ENCODE measurements at regions not wholly inside any gene's neighbourhood (a gene's known extent, or its start where the extent isn't known, plus 50 kb on each side); places are given as distances from the start of the nearest gene placed in this dataset.

DNA sequence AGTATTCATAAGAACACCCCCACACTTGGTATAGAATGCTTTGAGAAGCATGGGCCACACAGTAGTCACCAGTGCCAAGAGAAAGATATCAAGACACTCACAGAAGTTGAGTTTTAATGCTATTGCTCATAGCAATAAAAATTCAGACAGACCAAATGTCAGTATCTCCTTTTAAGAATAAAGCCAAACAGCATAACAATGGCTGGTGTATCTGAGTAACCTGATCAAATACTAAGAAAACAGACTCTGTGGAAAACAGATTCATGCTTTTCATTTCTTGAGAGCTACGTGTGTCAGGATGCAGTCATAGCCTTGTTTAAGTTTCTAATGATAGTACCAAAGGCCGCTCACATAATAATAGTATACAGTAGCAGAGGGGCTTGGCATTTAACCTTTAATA lies 778.5 kb downstream of the MECOM start:
- Mint-ChIP-seq H3K9me3 (no peaks in the 10 kb centered on the region), H3K27me3 (ENCODE audit: low read depth) (no peaks in the 10 kb centered on the region), H3K4me1 (peaks cover 16% of the 10 kb centered on the region), H3K36me3 (no peaks in the 10 kb centered on the region), H3K27ac (no peak overlapping the region; the same call in 1 of the 2 replicates), H3K4me3 (no peak overlapping the region)
- no peak for DNase-seq (ENCODE audit: low spot score)
- TF ChIP-seq, protein P1, sequence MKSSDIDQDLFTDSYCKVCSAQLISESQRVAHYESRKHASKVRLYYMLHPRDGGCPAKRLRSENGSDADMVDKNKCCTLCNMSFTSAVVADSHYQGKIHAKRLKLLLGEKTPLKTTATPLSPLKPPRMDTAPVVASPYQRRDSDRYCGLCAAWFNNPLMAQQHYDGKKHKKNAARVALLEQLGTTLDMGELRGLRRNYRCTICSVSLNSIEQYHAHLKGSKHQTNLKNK (CRISPR knock-in tag; IDR thresholded peaks at IDR 0.05) = no peak
- TF ChIP-seq FOXK1 (CRISPR knock-in tag; IDR thresholded peaks at IDR 0.05) (no peak), FOXP1 (CRISPR knock-in tag; IDR thresholded peaks at IDR 0.05; ENCODE audit: borderline replicate concordance) (no peak)
- TF ChIP-seq, protein P2, sequence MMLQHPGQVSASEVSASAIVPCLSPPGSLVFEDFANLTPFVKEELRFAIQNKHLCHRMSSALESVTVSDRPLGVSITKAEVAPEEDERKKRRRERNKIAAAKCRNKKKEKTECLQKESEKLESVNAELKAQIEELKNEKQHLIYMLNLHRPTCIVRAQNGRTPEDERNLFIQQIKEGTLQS (CRISPR knock-in tag; conservative IDR thresholded peaks at IDR 0.05) = no peak
- ATAC-seq = no peak
- POLR2A ChIA-PET = no interaction called here
- CTCF ChIA-PET = interaction anchor here (2.0 kb wide), 1 partner anchor 20 kb away, joined by 5 read pairs; no protein-coding TSS in a partner anchor

DNA sequence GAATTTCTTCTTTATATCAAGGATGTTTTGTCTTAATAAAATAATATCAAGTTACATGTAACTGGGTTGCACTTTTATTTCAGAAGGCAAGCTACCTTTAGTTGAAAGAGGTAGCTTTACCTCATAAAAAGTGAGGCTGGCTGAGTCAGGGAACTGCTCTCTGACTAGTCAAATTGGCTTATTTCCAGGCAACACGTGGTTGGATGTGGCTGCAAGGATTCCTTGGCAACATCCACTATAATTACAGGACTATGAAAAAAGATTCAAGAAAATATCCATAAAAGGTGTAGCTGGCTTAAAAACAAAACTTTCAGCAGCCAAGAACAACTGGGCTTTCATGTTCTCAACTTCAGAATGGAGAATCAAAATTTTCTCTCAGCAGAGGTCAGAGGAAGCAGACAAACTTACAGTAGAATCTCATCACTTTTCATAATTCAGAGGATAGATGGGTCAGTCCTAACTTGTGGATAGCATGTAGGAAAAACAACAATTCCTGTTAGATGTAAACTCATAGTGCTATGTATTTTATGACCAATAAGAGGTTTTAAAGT lies 779.1 kb downstream of the MECOM start:
- Mint-ChIP-seq H3K27ac (no peak overlapping the region), H3K4me3 (no peak overlapping the region), H3K4me1 (peaks cover 17% of the 10 kb centered on the region), H3K9me3 (no peaks in the 10 kb centered on the region), H3K27me3 (ENCODE audit: low read depth) (no peaks in the 10 kb centered on the region), H3K36me3 (no peaks in the 10 kb centered on the region)
- DNase-seq (ENCODE audit: low spot score) (no peak), ATAC-seq (no peak)
- TF ChIP-seq KAT7 (CRISPR knock-in tag; IDR thresholded peaks at IDR 0.05; ENCODE audit: borderline replicate concordance) = no peak
- TF ChIP-seq NFYB (CRISPR knock-in tag; conservative IDR thresholded peaks at IDR 0.05; ENCODE audit: low read depth) = no peak
- no peak for TF ChIP-seq MYBL2 (CRISPR knock-in tag; IDR thresholded peaks at IDR 0.05)
- CTCF ChIA-PET = interaction anchor here (2.0 kb wide), 1 partner anchor 19 kb away, joined by 5 read pairs; no protein-coding TSS in a partner anchor
- POLR2A ChIA-PET = no interaction called here

DNA sequence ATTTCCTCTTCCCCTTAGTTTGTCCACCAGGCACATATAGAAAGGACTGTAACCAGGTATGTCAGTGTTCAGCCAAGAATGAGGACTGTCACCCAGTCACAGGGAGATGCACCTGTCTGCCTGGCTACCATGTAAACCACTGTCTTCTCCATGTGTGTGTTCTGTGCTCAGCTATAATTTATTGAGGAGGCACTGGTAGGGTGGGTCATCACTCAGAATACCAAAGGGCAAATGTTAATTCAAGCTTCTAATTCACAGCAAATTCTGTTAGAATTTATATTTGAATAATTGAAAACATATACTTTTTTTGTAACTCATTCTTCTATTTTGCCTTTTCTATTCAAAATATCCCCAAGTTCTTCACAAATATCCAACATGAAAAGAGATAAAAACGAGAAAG lies 780.4 kb downstream of the MECOM start:
- Mint-ChIP-seq H3K27me3 (ENCODE audit: low read depth) (no peaks in the 10 kb centered on the region), H3K9me3 (no peaks in the 10 kb centered on the region), H3K4me3 (no peak overlapping the region), H3K36me3 (no peaks in the 10 kb centered on the region), H3K4me1 (peaks cover 27% of the 10 kb centered on the region), H3K27ac (peak overlapping the region; percentile 33; the same call in 1 of the 2 replicates)
- CTCF ChIA-PET = interaction anchor here (1.3 kb wide), 1 partner anchor 36 kb away, joined by 4 read pairs; no protein-coding TSS in a partner anchor
- TF ChIP-seq NR3C1 (CRISPR knock-in tag; conservative IDR thresholded peaks at IDR 0.05; ENCODE audit: low read depth) = no peak
- TF ChIP-seq MYBL2 (CRISPR knock-in tag; IDR thresholded peaks at IDR 0.05) = no peak
- no peak for TF ChIP-seq RELA (CRISPR knock-in tag; IDR thresholded peaks at IDR 0.05; ENCODE audit: borderline replicate concordance)
- TF ChIP-seq ZNF263 (CRISPR knock-in tag; IDR thresholded peaks at IDR 0.05; ENCODE audit: low read depth) = no peak
- TF ChIP-seq, protein P3, sequence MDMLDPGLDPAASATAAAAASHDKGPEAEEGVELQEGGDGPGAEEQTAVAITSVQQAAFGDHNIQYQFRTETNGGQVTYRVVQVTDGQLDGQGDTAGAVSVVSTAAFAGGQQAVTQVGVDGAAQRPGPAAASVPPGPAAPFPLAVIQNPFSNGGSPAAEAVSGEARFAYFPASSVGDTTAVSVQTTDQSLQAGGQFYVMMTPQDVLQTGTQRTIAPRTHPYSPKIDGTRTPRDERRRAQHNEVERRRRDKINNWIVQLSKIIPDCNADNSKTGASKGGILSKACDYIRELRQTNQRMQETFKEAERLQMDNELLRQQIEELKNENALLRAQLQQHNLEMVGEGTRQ (CRISPR knock-in tag; IDR thresholded peaks at IDR 0.05) = no peak
- no peak for TF ChIP-seq FOXK1 (CRISPR knock-in tag; IDR thresholded peaks at IDR 0.05)
- TF ChIP-seq, protein P4, sequence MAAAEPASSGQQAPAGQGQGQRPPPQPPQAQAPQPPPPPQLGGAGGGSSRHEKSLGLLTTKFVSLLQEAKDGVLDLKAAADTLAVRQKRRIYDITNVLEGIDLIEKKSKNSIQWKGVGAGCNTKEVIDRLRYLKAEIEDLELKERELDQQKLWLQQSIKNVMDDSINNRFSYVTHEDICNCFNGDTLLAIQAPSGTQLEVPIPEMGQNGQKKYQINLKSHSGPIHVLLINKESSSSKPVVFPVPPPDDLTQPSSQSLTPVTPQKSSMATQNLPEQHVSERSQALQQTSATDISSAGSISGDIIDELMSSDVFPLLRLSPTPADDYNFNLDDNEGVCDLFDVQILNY (CRISPR knock-in tag; IDR thresholded peaks at IDR 0.05) = no peak
- TF ChIP-seq FOXP1 (CRISPR knock-in tag; IDR thresholded peaks at IDR 0.05; ENCODE audit: borderline replicate concordance) = no peak
- TF ChIP-seq OVOL2 (CRISPR knock-in tag; IDR thresholded peaks at IDR 0.05; ENCODE audit: borderline replicate concordance) = no peak
- TF ChIP-seq ESRRA (CRISPR knock-in tag; IDR thresholded peaks at IDR 0.05; ENCODE audit: borderline replicate concordance) = no peak
- no peak for TF ChIP-seq ZNF219 (CRISPR knock-in tag; IDR thresholded peaks at IDR 0.05; ENCODE audit: borderline replicate concordance)
- TF ChIP-seq, protein P5, sequence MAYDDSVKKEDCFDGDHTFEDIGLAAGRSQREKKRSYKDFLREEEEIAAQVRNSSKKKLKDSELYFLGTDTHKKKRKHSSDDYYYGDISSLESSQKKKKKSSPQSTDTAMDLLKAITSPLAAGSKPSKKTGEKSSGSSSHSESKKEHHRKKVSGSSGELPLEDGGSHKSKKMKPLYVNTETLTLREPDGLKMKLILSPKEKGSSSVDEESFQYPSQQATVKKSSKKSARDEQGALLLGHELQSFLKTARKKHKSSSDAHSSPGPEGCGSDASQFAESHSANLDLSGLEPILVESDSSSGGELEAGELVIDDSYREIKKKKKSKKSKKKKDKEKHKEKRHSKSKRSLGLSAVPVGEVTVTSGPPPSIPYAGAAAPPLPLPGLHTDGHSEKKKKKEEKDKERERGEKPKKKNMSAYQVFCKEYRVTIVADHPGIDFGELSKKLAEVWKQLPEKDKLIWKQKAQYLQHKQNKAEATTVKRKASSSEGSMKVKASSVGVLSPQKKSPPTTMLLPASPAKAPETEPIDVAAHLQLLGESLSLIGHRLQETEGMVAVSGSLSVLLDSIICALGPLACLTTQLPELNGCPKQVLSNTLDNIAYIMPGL (CRISPR knock-in tag; IDR thresholded peaks at IDR 0.05) = no peak
- TF ChIP-seq, protein P6, sequence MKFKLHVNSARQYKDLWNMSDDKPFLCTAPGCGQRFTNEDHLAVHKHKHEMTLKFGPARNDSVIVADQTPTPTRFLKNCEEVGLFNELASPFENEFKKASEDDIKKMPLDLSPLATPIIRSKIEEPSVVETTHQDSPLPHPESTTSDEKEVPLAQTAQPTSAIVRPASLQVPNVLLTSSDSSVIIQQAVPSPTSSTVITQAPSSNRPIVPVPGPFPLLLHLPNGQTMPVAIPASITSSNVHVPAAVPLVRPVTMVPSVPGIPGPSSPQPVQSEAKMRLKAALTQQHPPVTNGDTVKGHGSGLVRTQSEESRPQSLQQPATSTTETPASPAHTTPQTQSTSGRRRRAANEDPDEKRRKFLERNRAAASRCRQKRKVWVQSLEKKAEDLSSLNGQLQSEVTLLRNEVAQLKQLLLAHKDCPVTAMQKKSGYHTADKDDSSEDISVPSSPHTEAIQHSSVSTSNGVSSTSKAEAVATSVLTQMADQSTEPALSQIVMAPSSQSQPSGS (CRISPR knock-in tag; IDR thresholded peaks at IDR 0.05; ENCODE audit: borderline replicate concordance, low read depth) = no peak
- TF ChIP-seq ZNF317 (CRISPR knock-in tag; IDR thresholded peaks at IDR 0.05; ENCODE audit: borderline replicate concordance, low read depth) = no peak
- no peak for TF ChIP-seq SP1 (CRISPR knock-in tag; conservative IDR thresholded peaks at IDR 0.05)
- TF ChIP-seq TEAD1 (CRISPR knock-in tag; IDR thresholded peaks at IDR 0.05) = no peak
- ATAC-seq (no peak), DNase-seq (ENCODE audit: low spot score) (no peak)
- POLR2A ChIA-PET = no interaction called here
